ENCODE measurements at regions not wholly inside any gene's neighbourhood (a gene's known extent, or its start where the extent isn't known, plus 50 kb on each side); places are given as distances from the start of the nearest gene placed in this dataset.

GRCh38 chr3:71903112-71903495, 118.2 kb upstream of the PROK2 start:
- no peak overlapping the region for H3K27ac ChIP-seq
- TF ChIP-seq ZFX (IDR thresholded peaks at IDR 0.05; ENCODE audit: borderline replicate concordance) = no peak
- no peak for TF ChIP-seq CTCF (IDR thresholded peaks at IDR 0.05)

DNA sequence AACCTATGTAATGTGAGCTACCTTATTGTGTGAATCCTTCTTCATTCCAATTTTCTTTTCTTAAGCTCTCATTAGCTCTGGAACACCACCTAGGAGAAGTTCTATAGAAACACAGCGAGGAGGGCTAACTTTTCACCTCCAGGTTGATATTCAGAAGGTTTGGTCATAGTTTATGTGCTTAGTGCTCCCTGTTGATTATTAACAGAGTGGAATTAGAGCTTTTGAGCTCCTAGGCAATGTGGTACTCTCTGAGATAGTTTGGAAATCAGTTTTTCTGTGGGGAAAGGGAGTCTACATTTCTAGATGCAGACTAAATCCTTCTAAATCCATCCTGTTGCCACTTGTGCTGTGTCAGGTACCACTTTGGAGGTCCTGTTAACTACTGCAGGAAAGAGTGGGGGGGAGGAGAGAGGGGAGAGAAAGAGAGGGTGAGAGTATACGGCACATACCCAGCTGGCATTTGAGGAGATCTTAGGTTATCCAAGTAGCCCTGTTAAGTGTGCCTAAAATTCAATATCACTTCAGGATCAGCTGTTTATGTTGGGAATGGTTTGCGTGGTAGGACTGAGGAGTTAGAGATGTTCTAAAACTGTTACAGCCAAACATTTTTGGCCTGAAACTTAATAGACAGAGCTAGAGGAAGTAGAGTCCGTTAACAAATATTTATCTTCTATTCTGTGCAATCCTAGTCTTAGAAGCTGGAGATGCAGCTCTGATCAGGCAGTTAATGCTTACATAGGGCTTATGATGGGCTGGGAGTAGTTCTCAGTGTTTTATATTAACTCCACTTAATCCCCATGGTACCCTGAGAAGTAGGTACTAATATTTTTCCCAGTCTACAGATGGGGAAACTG, 117.5 kb upstream of the PROK2 start:
- TF ChIP-seq ZFX (IDR thresholded peaks at IDR 0.05; ENCODE audit: borderline replicate concordance) (no peak), CTCF (IDR thresholded peaks at IDR 0.05) (no peak)
- no peak overlapping the region for H3K27ac ChIP-seq

DNA sequence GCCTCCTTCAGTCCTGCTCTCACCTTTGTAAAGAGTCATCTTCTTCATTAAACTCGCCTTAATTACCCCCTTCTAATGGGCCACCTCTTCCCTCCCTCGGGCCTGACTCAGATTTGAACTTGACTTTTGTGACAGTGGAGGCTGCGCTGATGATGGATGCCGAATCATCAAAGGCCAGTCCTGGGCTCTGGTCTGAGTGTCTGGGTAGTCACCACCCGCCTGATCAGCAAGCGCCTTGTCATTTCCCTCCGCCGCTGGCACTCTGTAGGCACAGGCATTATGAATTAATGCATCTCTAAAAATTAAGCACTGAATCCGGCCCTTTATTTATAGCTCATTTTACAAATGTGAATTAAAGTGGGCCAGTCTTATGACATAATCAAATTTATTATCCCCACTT, 116.7 kb upstream of the PROK2 start:
- no peak overlapping the region for H3K27ac ChIP-seq

DNA sequence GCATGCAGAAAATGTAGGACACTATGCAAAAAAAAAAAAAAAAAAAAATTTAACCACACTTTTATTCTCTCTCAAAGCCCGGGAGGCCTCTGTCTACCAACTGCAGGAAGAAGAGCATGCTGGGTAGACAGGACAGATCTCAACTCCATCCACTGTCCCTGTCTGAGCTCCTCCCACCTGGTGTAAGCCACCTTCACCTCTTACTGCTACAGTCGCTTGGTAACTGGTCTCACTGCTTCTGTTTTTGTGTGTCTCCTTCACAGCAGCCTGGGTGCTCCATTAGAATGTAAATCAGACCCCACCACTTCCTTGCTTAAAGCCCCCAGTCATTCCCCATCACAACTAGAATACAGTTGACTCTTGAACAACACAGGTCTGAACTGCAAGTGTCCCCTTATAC, 115.1 kb upstream of the PROK2 start:
- no peak overlapping the region for H3K27ac ChIP-seq
- no peak for TF ChIP-seq ZFX (IDR thresholded peaks at IDR 0.05; ENCODE audit: borderline replicate concordance)
- no peak for TF ChIP-seq CTCF (IDR thresholded peaks at IDR 0.05)

More for the DNA sequence above, 116.7 kb upstream of the PROK2 start:
- TF ChIP-seq ZFX (IDR thresholded peaks at IDR 0.05; ENCODE audit: borderline replicate concordance) = no peak
- no peak for TF ChIP-seq CTCF (IDR thresholded peaks at IDR 0.05)

GRCh38 chr3:71896751-71897150, 111.8 kb upstream of the PROK2 start:
- no peak for TF ChIP-seq CTCF (IDR thresholded peaks at IDR 0.05)
- no peak for TF ChIP-seq ZFX (IDR thresholded peaks at IDR 0.05; ENCODE audit: borderline replicate concordance)
- H3K27ac ChIP-seq = no peak overlapping the region

GRCh38 chr3:71893702-71894479, 108.9 kb upstream of the PROK2 start:
- H3K27ac ChIP-seq = no peak overlapping the region
- TF ChIP-seq CTCF (IDR thresholded peaks at IDR 0.05) = no peak
- no peak for TF ChIP-seq ZFX (IDR thresholded peaks at IDR 0.05; ENCODE audit: borderline replicate concordance)

GRCh38 chr3:71893122-71893521, 108.2 kb upstream of the PROK2 start:
- no peak overlapping the region for H3K27ac ChIP-seq
- TF ChIP-seq ZFX (IDR thresholded peaks at IDR 0.05; ENCODE audit: borderline replicate concordance) (no peak), CTCF (IDR thresholded peaks at IDR 0.05) (no peak)
